HepG2 (cell line): ENCODE measurements at regions not wholly inside any gene's neighbourhood (a gene's known extent, or its start where the extent isn't known, plus 50 kb on each side); places are given as distances from the start of the nearest gene placed in this dataset.

Experiments
- ATAC-seq: fragments of 200-7000 bp; cut with Tn5 transposase; 3 replicates; pipeline ENCODE4 v1.9.1; 2020; ENCODE audit warnings: mild to moderate bottlenecking, moderate library complexity
- BruUV-seq: library from RNA; stranded (reverse); fragments of 400-500 nt; replicated peaks from 2 replicates; lab custom pipeline; 2021; lab: Mats Ljungman, UMichigan
- CTCF ChIA-PET: fragments of 300-600 bp; formaldehyde crosslinking; extraction: SDS; loops from one replicate; lab custom pipeline; 2021; ENCODE audit warnings: low total read pairs, inconsistent platforms, low intra/inter-chr PET ratio; lab: Yijun Ruan, JAX
- POLR2A ChIA-PET: fragments of 350-600 bp; sonication (Branson Sonifier 250); formaldehyde crosslinking; loops from one replicate; lab custom pipeline; 2020; ENCODE audit warnings: antibody characterized with exemption, inconsistent platforms; lab: Yijun Ruan, JAX
- DNase-seq: peaks from one replicate; pipeline ENCODE4 v3.0.0-alpha.2; 2015; ENCODE audit warnings: low spot score
- FAIRE-seq: peaks from 3 replicates; lab custom pipeline; 2011; peaks lifted over from hg19 to GRCh38; lab: Jason Lieb, UNC
- H2AFZ ChIP-seq: one replicate; pipeline ENCODE4 v1.6.1; 2011; ENCODE audit warnings: low read length, inconsistent platforms
- H3K27ac ChIP-seq: fragments of 300-600 bp; 3 replicates; pipeline ENCODE4 v1.8.0; 2011; ENCODE audit warnings: mixed run types, mild to moderate bottlenecking, mixed read lengths, low read length, inconsistent platforms; ENCODE audit not compliant: insufficient read depth; ENCODE audit errors: extremely low read length
- H3K27me3 ChIP-seq, 2 experiments: fragments of 200-600 bp in 1 of 2; 2 replicates in 1 of 2; 3 replicates in 1 of 2; pipeline versions ENCODE4 v1.6.0 to v1.8.0; 2011; ENCODE audit warnings: low read length in 2 of 2, mild to moderate bottlenecking in 2 of 2, moderate library complexity in 2 of 2, inconsistent platforms in 1 of 2; ENCODE audit not compliant: insufficient read depth in 2 of 2, control insufficient read depth in 1 of 2
- H3K36me3 ChIP-seq, 2 experiments: fragments of 200-600 bp in 1 of 2; replicated peaks in 1 of 2; 2 replicates in 1 of 2; 3 replicates in 1 of 2; pipeline versions ENCODE4 v1.5.1 to v1.8.0; 2011; ENCODE audit warnings: low read length in 2 of 2, inconsistent platforms in 1 of 2; ENCODE audit not compliant: insufficient read depth in 2 of 2, control insufficient read depth in 1 of 2
- H3K4me1 ChIP-seq: 2 replicates; pipeline ENCODE4 v1.5.1; 2012; ENCODE audit warnings: low read length, inconsistent platforms; ENCODE audit not compliant: insufficient read depth
- H3K4me2 ChIP-seq: 2 replicates; pipeline ENCODE4 v1.6.0; 2011; ENCODE audit warnings: low read depth, low read length, inconsistent platforms
- H3K4me3 ChIP-seq, 3 experiments: fragments of 200-600 bp in 1 of 3; sonication (generic), shearing (Covaris generic) in 1 of 3; replicated peaks in 1 of 3; 2 replicates each; pipeline ENCODE4 v1.5.1; 2011 to 2016; ENCODE audit warnings: low read length in 3 of 3, inconsistent platforms in 2 of 3, low read depth in 2 of 3, mild to moderate bottlenecking in 2 of 3, control low read depth in 1 of 3, mixed read lengths in 1 of 3; ENCODE audit not compliant: insufficient read depth in 1 of 3
- H3K79me2 ChIP-seq: one replicate; pipeline ENCODE4 v1.6.1; 2011; ENCODE audit warnings: low read length, inconsistent platforms; ENCODE audit not compliant: insufficient read depth
- H3K9ac ChIP-seq: 2 replicates; pipeline ENCODE4 v1.6.0; 2011; ENCODE audit warnings: mild to moderate bottlenecking, low read depth, low read length, inconsistent platforms; ENCODE audit not compliant: insufficient read depth
- H3K9me3 ChIP-seq: 2 replicates; pipeline ENCODE4 v1.5.1; 2012; ENCODE audit warnings: mild to moderate bottlenecking, low read length
- H4K20me1 ChIP-seq: 2 replicates; pipeline ENCODE4 v1.6.0; 2011; ENCODE audit warnings: inconsistent platforms, mild to moderate bottlenecking, low read length, moderate library complexity; ENCODE audit not compliant: insufficient read depth
- HDAC2 ChIP-seq: sonication (generic); formaldehyde crosslinking; IDR thresholded peaks from 2 replicates; pipeline ENCODE4 v1.4.0; 2020; ENCODE audit warnings: missing genetic modification reagents
- MBNL3 ChIP-seq: fragments of 250-450 bp; sonication (Bioruptor Pico); conservative IDR thresholded peaks from 2 replicates; pipeline ENCODE4 v1.8.0; 2022; ENCODE audit warnings: mild to moderate bottlenecking, inconsistent platforms
- SMAD9 ChIP-seq: sonication (generic); formaldehyde crosslinking; IDR thresholded peaks from 2 replicates; pipeline ENCODE4 v1.5.1; 2020; ENCODE audit warnings: mild to moderate bottlenecking, missing genetic modification reagents
- ZNF724P ChIP-seq: sonication (generic); formaldehyde crosslinking; IDR thresholded peaks from 2 replicates; pipeline ENCODE4 v1.8.0; 2022; ENCODE audit warnings: missing genetic modification reagents, borderline replicate concordance
- in situ Hi-C: cut with HindIII; loops from 2 replicates; pipeline ENCODE4 v1.10.0; 2017; ENCODE audit warnings: low pct_unique_long_range_greater_than_20kb; ENCODE audit not compliant: extremely low pct_ligation_motif_present
- intact Hi-C: fragments of 100-400 bp; cut with micrococcal nuclease; formaldehyde crosslinking; loops from one replicate; pipeline ENCODE4 v1.10.0; 2022; ENCODE audit not compliant: unreplicated experiment
- TF ChIP-seq, protein P1 (sequence below): sonication (generic); formaldehyde crosslinking; IDR thresholded peaks from 2 replicates; pipeline ENCODE4 v1.4.0; 2020; ENCODE audit warnings: mild to moderate bottlenecking, missing genetic modification reagents

DNA sequence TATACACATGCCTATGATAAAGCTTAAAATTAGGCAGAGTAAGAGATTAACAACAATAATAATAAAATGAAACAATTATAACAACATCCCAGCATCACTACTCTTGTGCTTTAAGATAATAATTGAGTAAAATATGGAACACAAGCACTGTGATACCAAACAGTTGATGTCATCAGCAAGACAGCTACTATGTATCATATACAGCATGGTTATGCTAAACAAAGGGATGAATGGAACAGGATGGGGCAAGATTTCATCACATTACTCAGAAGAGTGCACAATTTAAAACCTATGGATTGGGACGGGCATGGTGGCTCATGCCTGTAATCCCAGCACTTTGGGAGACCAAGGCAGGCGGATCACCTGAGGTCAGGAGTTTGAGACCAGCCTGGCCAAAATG, 1221.0 kb downstream of the SUCLG1 start (continued):
- TF ChIP-seq, protein P1, sequence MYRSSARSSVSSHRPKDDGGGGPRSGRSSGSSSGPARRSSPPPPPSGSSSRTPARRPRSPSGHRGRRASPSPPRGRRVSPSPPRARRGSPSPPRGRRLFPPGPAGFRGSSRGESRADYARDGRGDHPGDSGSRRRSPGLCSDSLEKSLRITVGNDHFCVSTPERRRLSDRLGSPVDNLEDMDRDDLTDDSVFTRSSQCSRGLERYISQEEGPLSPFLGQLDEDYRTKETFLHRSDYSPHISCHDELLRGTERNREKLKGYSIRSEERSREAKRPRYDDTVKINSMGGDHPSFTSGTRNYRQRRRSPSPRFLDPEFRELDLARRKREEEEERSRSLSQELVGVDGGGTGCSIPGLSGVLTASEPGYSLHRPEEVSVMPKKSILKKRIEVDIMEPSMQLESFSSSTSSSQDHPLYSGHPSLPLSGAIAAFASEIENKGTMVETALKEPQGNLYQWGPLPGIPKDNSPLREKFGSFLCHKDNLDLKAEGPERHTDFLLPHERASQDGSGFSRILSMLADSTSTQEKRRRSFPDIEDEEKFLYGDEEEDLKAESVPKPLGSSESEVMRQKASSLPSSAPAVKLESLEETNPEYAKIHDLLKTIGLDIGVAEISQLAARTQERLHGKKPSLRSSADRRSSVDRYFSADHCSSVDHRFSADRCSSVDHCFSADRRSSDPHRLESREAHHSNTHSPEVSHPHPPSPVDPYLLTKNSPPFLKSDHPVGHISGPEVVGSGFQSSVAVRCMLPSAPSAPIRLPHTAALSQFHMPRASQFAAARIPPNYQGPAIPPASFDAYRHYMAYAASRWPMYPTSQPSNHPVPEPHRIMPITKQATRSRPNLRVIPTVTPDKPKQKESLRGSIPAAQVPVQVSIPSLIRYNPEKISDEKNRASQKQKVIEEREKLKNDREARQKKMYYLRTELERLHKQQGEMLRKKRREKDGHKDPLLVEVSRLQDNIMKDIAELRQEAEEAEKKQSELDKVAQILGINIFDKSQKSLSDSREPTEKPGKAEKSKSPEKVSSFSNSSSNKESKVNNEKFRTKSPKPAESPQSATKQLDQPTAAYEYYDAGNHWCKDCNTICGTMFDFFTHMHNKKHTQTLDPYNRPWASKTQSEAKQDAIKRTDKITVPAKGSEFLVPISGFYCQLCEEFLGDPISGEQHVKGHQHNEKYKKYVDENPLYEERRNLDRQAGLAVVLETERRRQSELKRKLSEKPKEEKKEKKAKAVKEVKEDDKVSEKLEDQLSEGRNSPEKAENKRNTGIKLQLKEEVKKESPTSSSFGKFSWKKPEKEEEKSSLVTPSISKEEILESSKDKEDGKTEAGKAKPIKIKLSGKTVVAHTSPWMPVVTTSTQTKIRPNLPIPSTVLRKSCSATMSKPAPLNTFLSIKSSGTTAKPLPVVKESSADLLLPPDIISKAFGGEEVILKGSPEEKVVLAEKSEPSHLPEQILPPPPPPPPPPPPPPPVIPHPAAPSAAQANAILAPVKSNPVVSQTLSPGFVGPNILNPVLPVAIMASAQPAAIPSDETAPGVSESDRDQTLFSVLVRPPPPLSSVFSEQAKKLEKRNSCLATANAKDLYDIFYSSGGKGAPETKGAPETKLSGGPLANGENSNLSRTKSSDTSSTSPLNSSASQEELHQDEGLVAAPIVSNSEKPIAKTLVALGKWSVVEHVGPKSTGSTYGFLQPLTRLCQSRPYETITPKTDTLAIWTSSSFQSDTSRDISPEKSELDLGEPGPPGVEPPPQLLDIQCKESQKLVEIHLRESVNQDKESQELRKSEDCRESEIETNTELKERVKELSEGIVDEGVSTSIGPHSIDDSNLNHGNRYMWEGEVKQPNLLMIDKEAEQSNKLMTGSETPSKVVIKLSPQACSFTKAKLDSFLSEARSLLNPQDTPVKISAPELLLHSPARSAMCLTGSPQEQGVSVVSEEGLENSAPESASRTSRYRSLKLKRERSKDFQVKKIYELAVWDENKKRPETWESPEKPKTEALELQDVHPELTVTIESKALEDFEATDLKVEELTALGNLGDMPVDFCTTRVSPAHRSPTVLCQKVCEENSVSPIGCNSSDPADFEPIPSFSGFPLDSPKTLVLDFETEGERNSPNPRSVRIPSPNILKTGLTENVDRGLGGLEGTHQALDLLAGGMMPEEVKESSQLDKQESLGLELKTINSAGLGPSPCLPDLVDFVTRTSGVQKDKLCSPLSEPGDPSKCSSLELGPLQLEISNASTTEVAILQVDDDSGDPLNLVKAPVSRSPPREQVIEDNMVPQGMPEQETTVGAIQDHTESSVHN (CRISPR knock-in tag): no peak

- H3K9ac ChIP-seq: no peak overlapping the region
- intact Hi-C loops: no loop called here
- H3K4me3 ChIP-seq: no peak overlapping the region
- in situ Hi-C loops: no loop called here
- no TSS peak for BruUV-seq
- H3K4me1 ChIP-seq: no peaks in the 10 kb centered on the region
- H3K9me3 ChIP-seq: peaks cover 65% of the 10 kb centered on the region
- CTCF ChIA-PET: no interaction called here
- no peak overlapping the region for H3K27ac ChIP-seq
- no peaks in the 10 kb centered on the region for H4K20me1 ChIP-seq
- POLR2A ChIA-PET: no interaction called here
- no peaks in the 10 kb centered on the region for H3K27me3 ChIP-seq
- H3K4me2 ChIP-seq: no peak overlapping the region
- TF ChIP-seq ZNF724P (CRISPR knock-in tag): no peak
- no peak for TF ChIP-seq SMAD9 (CRISPR knock-in tag)
- no peak for TF ChIP-seq MBNL3 (CRISPR knock-in tag)
- no peak for TF ChIP-seq HDAC2
- no peak overlapping the region for H2AFZ ChIP-seq
- no peak for FAIRE-seq
- no peak for DNase-seq
- H3K79me2 ChIP-seq: no peaks in the 10 kb centered on the region
- H3K36me3 ChIP-seq: no peaks in the 10 kb centered on the region
- ATAC-seq: no peak
Measured at GRCh38 chr2:83234246-83234645, 1224.8 kb downstream of the SUCLG1 start.
